HG03558 (cell line): ENCODE measurements at regions not wholly inside any gene's neighbourhood (a gene's known extent, or its start where the extent isn't known, plus 50 kb on each side); places are given as distances from the start of the nearest gene placed in this dataset.
"Not testable (repeated sequence)": the region's sequence is repeated elsewhere in the genome, so short reads cannot be mapped to it uniquely, and the experiment has no call there.

Experiments used
- ATAC-seq: cut with Tn5 transposase; IDR thresholded peaks from one replicate; pipeline ENCODE4 v1.9.1; 2021; ENCODE audit warnings: moderate number of reproducible peaks; ENCODE audit not compliant: unreplicated experiment; ENCODE audit errors: extremely low read depth

GRCh38 chr1:116847688-116848531 lies 61.8 kb upstream of the PTGFRN start:
- no peak for ATAC-seq

DNA sequence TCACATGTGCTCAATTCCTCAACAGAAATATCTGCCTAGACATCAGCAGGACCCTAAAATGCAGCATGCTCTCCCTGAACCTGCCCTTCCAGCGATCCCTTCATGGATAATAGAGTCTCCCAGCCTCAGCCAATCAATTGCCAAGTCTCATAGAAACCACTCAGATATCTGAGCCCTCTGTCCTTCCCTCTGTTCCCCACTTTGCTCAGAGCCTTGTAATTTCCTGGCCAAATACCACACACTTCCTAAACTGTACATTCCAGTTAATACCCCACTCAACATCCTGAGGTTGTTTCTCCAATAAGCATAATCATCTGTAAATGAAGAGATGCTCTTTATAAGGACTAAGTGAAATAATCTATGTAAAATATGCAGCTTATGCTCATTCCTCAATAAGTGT lies 59.3 kb upstream of the PTGFRN start:
- ATAC-seq = no peak

DNA sequence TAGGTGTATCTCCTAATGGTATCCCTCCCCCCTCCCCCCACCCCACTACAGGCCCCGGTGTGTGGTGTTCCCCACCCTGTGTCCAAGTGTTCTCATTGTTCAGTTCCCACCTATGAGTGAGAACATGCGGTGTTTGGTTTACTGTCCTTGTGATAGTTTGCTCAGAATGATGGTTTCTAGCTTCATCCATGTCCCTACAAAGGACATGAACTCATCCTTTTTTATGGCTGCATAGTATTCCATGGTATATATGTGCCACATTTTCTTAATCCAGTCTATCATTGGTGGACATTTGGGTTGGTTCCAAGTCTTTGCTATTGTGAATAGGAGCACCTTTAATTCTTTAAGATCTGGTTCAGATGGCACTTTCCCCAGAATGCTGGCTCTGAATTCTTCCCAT lies 58.5 kb upstream of the PTGFRN start:
- not testable (repeated sequence) for ATAC-seq

- no peak for ATAC-seq
Observed at GRCh38 chr1:116851846-116852245, 57.9 kb upstream of the PTGFRN start.

DNA sequence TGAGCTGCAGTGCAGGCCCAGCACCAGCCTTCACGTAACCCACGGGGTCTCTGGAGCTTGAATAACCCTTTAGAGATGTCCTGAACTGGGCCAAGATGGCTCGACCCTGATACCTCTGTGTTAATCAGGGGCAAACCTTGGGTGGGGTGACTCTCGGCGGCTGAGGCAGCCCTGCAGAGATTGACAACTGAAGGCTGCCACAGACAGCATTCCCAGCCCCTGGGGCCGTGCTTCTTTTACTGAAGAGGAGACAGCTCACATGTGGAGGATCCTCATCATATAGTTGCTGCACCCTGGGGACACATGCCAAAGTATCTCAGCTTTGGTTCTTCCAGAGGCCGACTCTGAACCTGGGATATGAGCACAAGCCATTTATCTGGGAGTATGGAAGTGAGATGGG lies 57.3 kb upstream of the PTGFRN start:
- no peak for ATAC-seq

DNA sequence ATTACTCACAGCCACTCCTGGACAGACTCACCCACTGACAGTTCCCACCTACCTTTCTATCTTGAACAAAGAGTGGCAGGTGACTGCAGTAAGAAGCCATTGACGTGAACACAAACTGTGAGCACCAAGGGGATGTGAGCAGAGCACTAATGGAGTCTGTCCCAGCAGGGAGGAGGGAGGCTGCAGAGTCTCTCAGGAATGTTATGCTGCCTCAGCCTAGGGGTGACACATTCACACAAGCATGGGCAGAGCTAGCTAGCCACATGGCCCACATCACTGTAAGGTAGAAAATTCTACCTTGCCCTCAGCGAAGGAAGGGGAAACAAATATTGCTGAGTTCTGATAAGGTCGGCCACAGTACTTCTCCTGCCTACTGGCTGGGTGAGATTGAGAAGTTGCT lies 56.8 kb upstream of the PTGFRN start:
- no peak for ATAC-seq

GRCh38 chr1:116853680-116854402 lies 55.9 kb upstream of the PTGFRN start:
- no peak for ATAC-seq

DNA sequence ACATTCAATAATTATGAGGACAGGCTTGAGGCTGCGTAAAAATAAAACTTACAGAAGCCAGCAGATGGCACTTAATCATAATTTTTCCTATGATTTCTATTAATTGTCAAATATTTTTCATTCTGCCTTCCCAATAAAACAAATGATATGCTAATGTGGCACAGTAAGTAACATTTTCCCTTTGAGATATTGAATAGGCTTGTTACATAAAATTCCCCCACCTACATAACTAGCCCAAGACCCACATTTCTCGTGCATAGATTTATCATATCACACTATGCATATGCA lies 55.4 kb upstream of the PTGFRN start:
- no peak for ATAC-seq

- no peak for ATAC-seq
Observed at GRCh38 chr1:116854716-116855115, 55.0 kb upstream of the PTGFRN start.

GRCh38 chr1:116855191-116855619 lies 54.5 kb upstream of the PTGFRN start:
- no peak for ATAC-seq

- no peak for ATAC-seq
Observed at GRCh38 chr1:116855773-116856201, 53.9 kb upstream of the PTGFRN start.

DNA sequence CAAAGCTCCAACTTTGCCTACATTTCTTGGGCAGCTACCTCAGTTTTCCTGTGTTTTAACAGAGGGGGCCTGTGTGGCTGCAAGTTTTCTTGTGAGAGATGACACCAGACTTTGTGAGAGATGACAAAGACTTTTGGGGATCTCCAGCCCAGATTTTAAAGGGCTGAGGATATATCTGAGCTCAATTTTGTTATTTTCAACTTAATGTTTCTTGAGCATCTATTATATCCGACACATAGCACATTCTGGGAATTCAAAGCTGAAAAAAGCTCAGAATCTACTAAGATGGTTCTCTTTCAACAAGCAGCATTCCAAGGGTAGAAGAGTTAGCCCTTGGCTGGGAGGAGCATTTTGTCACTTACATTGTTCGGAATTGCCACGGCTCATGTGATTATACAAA lies 53.4 kb upstream of the PTGFRN start:
- no peak for ATAC-seq

DNA sequence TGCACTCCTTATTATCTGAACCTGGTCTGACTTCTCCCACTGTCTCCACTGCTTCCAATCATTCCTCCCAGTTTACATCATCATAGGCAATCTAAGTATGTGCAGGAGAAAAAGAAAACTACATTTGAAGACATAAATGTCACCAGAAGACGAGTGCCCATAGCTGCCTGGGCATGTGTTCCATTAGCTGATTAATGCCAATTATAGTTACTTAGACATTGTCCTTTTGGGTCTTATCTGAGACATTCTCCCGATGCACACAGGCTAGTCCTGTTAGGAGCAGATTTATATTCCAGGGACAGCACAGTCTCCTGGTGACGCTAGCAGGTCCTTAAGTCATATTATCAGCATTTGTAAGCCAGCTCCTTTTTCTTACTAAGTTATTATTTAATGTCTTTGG lies 52.6 kb upstream of the PTGFRN start:
- no peak for ATAC-seq
